Kidney epithelial cell (primary cell): ENCODE measurements at regions not wholly inside any gene's neighbourhood (a gene's known extent, or its start where the extent isn't known, plus 50 kb on each side); places are given as distances from the start of the nearest gene placed in this dataset.
A peak's percentile ranks its signal among the peaks of the same experiment; 100 is the strongest.

Experiments used
- DNase-seq: peaks from one replicate; pipeline ENCODE4 v3.0.0-alpha.2; 2010; ENCODE audit warnings: low read depth
- H3K27me3 ChIP-seq: 2 replicates; pipeline ENCODE4 v1.6.0; 2011; ENCODE audit warnings: low read length; ENCODE audit not compliant: control insufficient read depth, insufficient read depth
- H3K36me3 ChIP-seq: 2 replicates; pipeline ENCODE4 v1.5.1; 2011; ENCODE audit warnings: low read length; ENCODE audit not compliant: control insufficient read depth, insufficient read depth
- H3K4me3 ChIP-seq: 2 replicates; pipeline ENCODE4 v1.5.1; 2011; ENCODE audit warnings: low read depth, mild to moderate bottlenecking, control low read depth, low read length
- CTCF ChIP-seq: IDR thresholded peaks from 2 replicates; pipeline ENCODE4 v1.5.1; 2011; ENCODE audit warnings: mild to moderate bottlenecking, moderate library complexity, low read length, control low read depth, inconsistent platforms; ENCODE audit not compliant: insufficient read depth, poor library complexity, severe bottlenecking

- DNase-seq, result no peak
- peaks cover 19% of the 10 kb centered on the region for H3K27me3 ChIP-seq
- no peak for TF ChIP-seq CTCF
- H3K4me3 ChIP-seq, result no peak overlapping the region
- H3K36me3 ChIP-seq, result no peaks in the 10 kb centered on the region
Measured at GRCh38 chr11:119489087-119489486, 66.1 kb upstream of the THY1 start.

GRCh38 chr11:119488256-119488995, 65.5 kb upstream of the THY1 start:
- Histone ChIP-seq H3K4me3 (no peak overlapping the region), H3K36me3 (no peaks in the 10 kb centered on the region), H3K27me3 (peaks cover 19% of the 10 kb centered on the region)
- DNase-seq, result no peak
- no peak for TF ChIP-seq CTCF

- Histone ChIP-seq H3K4me3 (no peak overlapping the region), H3K27me3 (peaks cover 23% of the 10 kb centered on the region), H3K36me3 (no peaks in the 10 kb centered on the region)
- TF ChIP-seq CTCF, result no peak
- no peak for DNase-seq
Measured at GRCh38 chr11:119486691-119487259, 63.8 kb upstream of the THY1 start.

GRCh38 chr11:119486016-119486415, 63.0 kb upstream of the THY1 start:
- H3K4me3 ChIP-seq, result no peak overlapping the region
- peaks cover 26% of the 10 kb centered on the region for H3K27me3 ChIP-seq
- no peaks in the 10 kb centered on the region for H3K36me3 ChIP-seq
- TF ChIP-seq CTCF, result no peak
- no peak for DNase-seq

- peaks cover 22% of the 10 kb centered on the region for H3K27me3 ChIP-seq
Measured at GRCh38 chr11:119484741-119485605, 62.0 kb upstream of the THY1 start.

More at GRCh38 chr11:119484741-119485605, 62.0 kb upstream of the THY1 start:
- H3K36me3 ChIP-seq, result no peaks in the 10 kb centered on the region
- H3K4me3 ChIP-seq, result no peak overlapping the region
- TF ChIP-seq CTCF, result peak; percentile 29
- no peak for DNase-seq
